ENCODE measurements at regions not wholly inside any gene's neighbourhood (a gene's known extent, or its start where the extent isn't known, plus 50 kb on each side); places are given as distances from the start of the nearest gene placed in this dataset.
"Not testable (repeated sequence)": the region's sequence is repeated elsewhere in the genome, so short reads cannot be mapped to it uniquely, and the experiment has no call there.

GRCh38 chr13:111586291-111586690, 265.8 kb downstream of the TEX29 start:
- DNase-seq (no peak), ATAC-seq (no peak)
- Histone ChIP-seq H3K36me3 (no peaks in the 10 kb centered on the region), H3K4me1 (no peaks in the 10 kb centered on the region), H3K9me3 (no peaks in the 10 kb centered on the region), H3K27me3 (peaks cover 0 to 17% (median 0%) of the 10 kb centered on the region in 9 donors), H3K4me3 (no peak overlapping the region), H3K27ac (no peak overlapping the region)
- intact Hi-C loops (cut with DNase I): no loop called here
- TF ChIP-seq POLR2A (IDR thresholded peaks at IDR 0.05): no peak
- 87 to 94% (median 90%) methylated on average over 27 of the region's 27 CpGs for WGBS, 4 donors

GRCh38 chr13:111587249-111587648, 266.8 kb downstream of the TEX29 start:
- no peak overlapping the region for H3K27ac ChIP-seq
- no peaks in the 10 kb centered on the region for H3K9me3 ChIP-seq
- ATAC-seq (no peak), DNase-seq (no peak)
- intact Hi-C loops (cut with DNase I): no loop called here
- TF ChIP-seq CTCF (IDR thresholded peaks at IDR 0.05) (no peak), POLR2A (IDR thresholded peaks at IDR 0.05) (no peak)
- 86 to 90% (median 89%) methylated on average over 14 of the region's 14 CpGs for WGBS, 4 donors
- H3K36me3 ChIP-seq: no peaks in the 10 kb centered on the region
- H3K4me1 ChIP-seq: no peaks in the 10 kb centered on the region
- H3K4me3 ChIP-seq: no peak overlapping the region
- peaks cover 0 to 17% (median 0%) of the 10 kb centered on the region in 9 donors for H3K27me3 ChIP-seq

- DNase-seq (no peak), ATAC-seq (no peak)
- intact Hi-C loops (cut with DNase I): no loop called here
- no peak overlapping the region for H3K27ac ChIP-seq
- H3K4me1 ChIP-seq: no peaks in the 10 kb centered on the region
- 68 to 87% (median 74%) methylated on average over 4 of the region's 4 CpGs for WGBS, 4 donors
- H3K36me3 ChIP-seq: no peaks in the 10 kb centered on the region
- H3K9me3 ChIP-seq: peaks cover 0 to 5% (median 0%) of the 10 kb centered on the region in 12 donors
- H3K4me3 ChIP-seq: no peak overlapping the region
- H3K27me3 ChIP-seq: peaks cover 0 to 9% (median 0%) of the 10 kb centered on the region in 9 donors
- TF ChIP-seq CTCF (IDR thresholded peaks at IDR 0.05) (no peak), POLR2A (IDR thresholded peaks at IDR 0.05) (no peak)
These were observed 268.9 kb downstream of the TEX29 start for GRCh38 chr13:111589321-111589720.

- H3K27ac ChIP-seq: no peak overlapping the region
- TF ChIP-seq CTCF (IDR thresholded peaks at IDR 0.05): no peak
- no peak for TF ChIP-seq POLR2A (IDR thresholded peaks at IDR 0.05)
- H3K9me3 ChIP-seq: peaks cover 0 to 5% (median 0%) of the 10 kb centered on the region in 12 donors
- H3K36me3 ChIP-seq: no peaks in the 10 kb centered on the region
- intact Hi-C loops (cut with DNase I): no loop called here
- H3K27me3 ChIP-seq: peaks cover 0 to 9% (median 0%) of the 10 kb centered on the region in 9 donors
- DNase-seq: no peak
- WGBS, 4 donors: 86 to 90% (median 88%) methylated on average over 7 of the region's 7 CpGs
- no peak for ATAC-seq
- H3K4me3 ChIP-seq: no peak overlapping the region
- no peaks in the 10 kb centered on the region for H3K4me1 ChIP-seq
These were observed 269.6 kb downstream of the TEX29 start for GRCh38 chr13:111589992-111590391.

- H3K4me1 ChIP-seq: no peaks in the 10 kb centered on the region
- peaks cover 0 to 5% (median 0%) of the 10 kb centered on the region in 12 donors for H3K9me3 ChIP-seq
- no peaks in the 10 kb centered on the region for H3K36me3 ChIP-seq
- no peak for TF ChIP-seq CTCF (IDR thresholded peaks at IDR 0.05)
- TF ChIP-seq POLR2A (IDR thresholded peaks at IDR 0.05): no peak
- no peak for DNase-seq
- no peak overlapping the region for H3K4me3 ChIP-seq
- intact Hi-C loops (cut with DNase I): no loop called here
- no peak for ATAC-seq
- peaks cover 0 to 9% (median 0%) of the 10 kb centered on the region in 9 donors for H3K27me3 ChIP-seq
- no peak overlapping the region for H3K27ac ChIP-seq
- WGBS, 4 donors: 83 to 89% (median 87%) methylated on average over 14 of the region's 14 CpGs
These were observed 270.4 kb downstream of the TEX29 start for GRCh38 chr13:111590796-111591195.

GRCh38 chr13:111593490-111593889, 273.0 kb downstream of the TEX29 start:
- WGBS, 4 donors: 80 to 89% (median 88%) methylated on average over 4 of the region's 4 CpGs
- intact Hi-C loops (cut with DNase I): not testable (repeated sequence)

More at GRCh38 chr13:111593490-111593889, 273.0 kb downstream of the TEX29 start:
- H3K9me3 ChIP-seq, DNase-seq, H3K4me3 ChIP-seq, H3K36me3 ChIP-seq, H3K4me1 ChIP-seq, H3K27ac ChIP-seq, ATAC-seq: not testable (repeated sequence)
- peaks cover 0 to 21% (median 0%) of the 10 kb centered on the region in 9 donors for H3K27me3 ChIP-seq
